Fibroblast of skin of abdomen (primary cell): ENCODE measurements at regions not wholly inside any gene's neighbourhood (a gene's known extent, or its start where the extent isn't known, plus 50 kb on each side); places are given as distances from the start of the nearest gene placed in this dataset.

Experiments used
- DNase-seq: peaks from one replicate; pipeline ENCODE4 v3.0.0-alpha.2; 2013

- DNase-seq, result no peak
Observed at GRCh38 chr2:64196963-64197362, 52.7 kb upstream of the PELI1 start.

DNA sequence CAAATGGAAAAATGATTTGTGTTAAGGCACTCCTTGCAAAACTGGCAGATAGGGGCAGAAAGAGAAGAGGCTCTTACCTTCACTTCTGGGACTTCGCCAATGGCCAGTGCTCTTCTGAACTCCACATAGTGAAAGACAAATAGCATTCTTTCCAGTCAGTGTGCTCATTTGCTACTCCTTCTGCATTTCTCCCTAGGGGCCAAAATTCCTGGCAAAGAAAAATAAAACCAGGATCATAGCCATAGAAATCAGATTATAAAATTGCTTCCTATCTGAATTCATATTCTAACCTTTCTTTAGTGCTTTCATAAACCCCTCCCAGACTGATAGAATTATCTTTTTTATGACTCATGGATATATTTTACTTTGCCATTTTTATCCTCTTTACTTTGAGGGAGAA, 56.9 kb upstream of the PELI1 start:
- DNase-seq, result peak; percentile 44

DNA sequence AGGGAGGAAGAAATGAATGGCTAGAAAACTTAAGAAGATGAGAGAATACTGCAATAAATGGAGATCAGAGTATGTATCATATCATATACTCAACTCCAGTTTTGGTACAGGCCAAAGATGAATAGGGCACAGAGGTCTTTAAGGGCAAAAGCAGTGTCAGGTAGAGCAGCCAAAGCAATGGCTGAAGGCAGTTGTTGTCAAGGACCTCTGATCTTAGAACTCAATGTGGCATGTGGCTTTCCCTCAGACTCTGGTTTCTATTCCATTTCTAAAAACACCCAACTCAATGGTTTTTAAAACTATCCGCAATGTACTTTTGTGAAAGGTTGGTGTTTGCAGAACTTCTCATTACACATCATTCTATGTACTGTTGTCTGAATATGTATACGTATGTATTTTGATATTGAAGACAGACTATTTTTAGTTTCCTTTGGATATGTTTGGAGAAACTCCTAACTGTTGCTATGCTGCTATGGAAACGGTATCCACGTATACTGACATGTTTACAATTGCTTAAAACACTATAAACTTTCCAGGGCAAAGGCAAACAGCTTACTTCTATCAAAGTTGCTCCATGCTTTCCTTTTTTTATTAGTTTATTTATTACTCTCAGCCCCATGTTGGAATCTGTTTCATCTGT, 58.1 kb upstream of the PELI1 start:
- DNase-seq, result no peak

DNA sequence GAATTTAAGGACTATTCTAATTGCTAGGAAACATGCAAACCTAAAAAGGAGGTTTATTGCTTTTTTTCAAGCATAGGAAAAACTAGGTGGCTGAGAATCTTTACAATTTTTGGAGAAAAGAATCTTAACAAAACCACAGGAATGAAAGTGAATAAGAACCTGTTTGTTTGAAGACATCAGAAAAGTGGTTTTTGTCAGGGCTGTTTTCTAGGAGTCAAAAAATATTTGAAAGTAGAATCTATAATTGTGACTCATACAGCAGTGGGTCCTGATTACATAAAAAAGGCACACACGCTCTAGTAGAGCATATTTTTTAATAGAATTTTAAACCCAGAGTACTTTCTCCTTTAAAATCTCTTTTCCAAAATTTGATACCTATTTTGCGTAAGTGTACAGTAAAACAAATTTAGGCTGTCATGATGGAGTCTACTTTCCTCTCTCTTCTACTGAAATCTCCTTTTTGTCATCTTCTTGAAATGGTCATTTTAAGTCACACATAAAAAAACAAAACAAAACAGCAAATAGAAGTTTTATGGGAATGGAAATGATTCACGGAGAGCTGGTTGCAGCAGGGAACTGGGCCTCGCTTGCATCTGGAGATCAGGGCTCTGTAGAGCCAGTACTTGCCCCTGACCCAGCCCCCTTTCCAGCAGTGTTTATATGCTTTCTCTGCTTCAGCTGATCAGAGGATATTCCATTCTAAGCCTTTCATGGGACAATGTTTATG, 59.1 kb upstream of the PELI1 start:
- peak; percentile 64 for DNase-seq

GRCh38 chr2:64203858-64204632, 59.8 kb upstream of the PELI1 start:
- peak; percentile 61 for DNase-seq

GRCh38 chr2:64204703-64205102, 60.5 kb upstream of the PELI1 start:
- DNase-seq, result no peak

- DNase-seq, result no peak
Observed at GRCh38 chr2:64205415-64205814, 61.2 kb upstream of the PELI1 start.

GRCh38 chr2:64207573-64207972, 63.4 kb upstream of the PELI1 start:
- no peak for DNase-seq

- no peak for DNase-seq
Observed at GRCh38 chr2:64210816-64211215, 66.6 kb upstream of the PELI1 start.

DNA sequence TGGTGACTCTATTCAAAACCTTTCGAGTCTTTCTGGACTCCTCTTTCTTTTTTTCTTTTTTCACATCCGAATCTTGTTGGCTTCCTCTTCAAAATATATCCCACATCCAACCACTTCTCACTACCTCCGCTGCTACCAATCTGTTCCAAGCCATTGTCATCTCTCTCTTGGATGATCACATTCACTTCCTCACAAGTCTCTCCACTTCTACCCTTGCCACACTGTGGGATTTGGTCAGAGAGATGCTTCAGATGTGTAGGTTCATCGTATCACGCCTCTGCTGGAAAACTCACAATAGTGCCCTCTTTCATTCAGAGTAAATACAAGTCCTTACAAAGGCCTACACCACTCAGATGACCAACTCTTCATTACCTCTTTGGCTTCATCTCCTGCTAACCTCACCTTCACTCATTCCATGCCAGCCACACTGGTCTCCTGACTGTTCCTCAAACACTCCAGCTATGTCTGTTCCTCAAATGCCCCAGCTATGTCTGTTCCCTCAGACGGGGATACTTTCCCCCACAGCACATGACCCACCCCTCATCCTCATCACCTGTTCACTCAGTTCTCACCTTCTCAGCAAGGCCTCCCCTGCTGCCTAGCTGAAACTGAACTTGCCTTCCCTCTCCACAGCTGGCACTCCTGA, 67.2 kb upstream of the PELI1 start:
- DNase-seq, result no peak

GRCh38 chr2:64212346-64212745, 68.1 kb upstream of the PELI1 start:
- DNase-seq, result peak; percentile 69

GRCh38 chr2:64212801-64213321, 68.6 kb upstream of the PELI1 start:
- DNase-seq, result peak; percentile 44

DNA sequence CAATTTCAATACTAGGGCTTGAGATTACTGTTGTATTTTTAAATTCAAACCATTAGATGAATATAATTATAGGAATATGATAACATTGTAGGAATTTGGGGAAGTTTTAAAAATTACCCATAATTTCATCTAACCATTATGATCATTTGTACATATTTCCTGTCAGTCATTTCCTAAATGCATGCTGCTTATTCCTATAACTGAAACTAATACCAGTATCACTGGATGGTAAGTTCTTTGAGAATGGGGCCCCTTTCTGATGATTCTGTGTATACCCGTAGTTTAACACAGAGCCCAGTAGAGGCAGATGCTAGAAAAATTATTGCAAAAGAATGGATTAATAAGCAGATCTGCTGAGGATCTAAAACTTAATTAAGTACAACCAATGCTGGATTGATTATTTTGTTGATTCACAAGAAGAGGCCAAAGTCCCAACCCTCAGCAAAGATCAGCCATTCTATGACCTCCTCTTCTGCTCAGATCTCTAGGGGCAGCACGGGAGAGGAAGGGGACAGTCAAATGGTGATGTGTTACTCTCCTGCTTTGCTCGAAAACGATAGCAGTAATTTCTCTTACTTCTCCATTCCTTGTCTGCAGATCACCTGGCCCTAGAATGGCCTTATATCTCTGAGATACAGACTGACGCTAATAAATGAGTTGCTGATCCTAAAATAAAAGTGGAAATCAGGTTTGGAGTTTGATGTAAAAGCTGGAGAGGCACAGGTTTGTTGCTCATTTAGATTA, 69.5 kb upstream of the PELI1 start:
- no peak for DNase-seq

GRCh38 chr2:64214281-64215115, 70.3 kb upstream of the PELI1 start:
- DNase-seq, result no peak

DNA sequence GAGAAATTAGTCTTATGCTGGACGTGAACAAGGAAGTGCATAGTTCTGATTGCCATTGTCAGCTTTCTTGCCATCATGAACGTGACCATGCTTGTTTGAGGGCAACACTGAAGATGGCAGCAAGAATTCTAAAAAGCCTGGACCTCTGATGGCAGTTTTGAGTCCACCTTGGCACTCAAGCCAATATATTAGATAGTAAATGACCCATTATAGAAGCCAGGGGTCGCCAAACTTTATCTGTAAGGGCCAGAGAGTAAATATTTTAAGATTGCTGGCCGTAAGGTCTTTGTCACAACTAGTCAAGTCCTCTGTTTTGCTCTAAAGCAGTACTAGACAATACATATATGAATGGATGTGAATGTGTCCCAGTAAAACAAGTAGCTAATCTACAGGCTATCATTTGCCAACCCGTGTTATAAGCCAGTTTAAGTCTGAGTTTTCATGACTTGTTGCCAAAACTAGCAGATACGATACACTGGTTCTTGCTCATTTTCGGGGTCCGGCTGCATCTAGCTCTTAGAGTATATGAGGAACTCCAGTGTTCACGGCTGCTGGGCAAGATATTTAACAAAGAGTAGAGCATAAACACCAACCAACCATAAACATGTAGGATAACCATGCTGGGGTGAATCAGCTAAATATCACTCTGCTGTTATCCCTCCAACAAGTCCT, 73.1 kb upstream of the PELI1 start:
- no peak for DNase-seq

GRCh38 chr2:64218137-64218802, 74.0 kb upstream of the PELI1 start:
- DNase-seq, result no peak

DNA sequence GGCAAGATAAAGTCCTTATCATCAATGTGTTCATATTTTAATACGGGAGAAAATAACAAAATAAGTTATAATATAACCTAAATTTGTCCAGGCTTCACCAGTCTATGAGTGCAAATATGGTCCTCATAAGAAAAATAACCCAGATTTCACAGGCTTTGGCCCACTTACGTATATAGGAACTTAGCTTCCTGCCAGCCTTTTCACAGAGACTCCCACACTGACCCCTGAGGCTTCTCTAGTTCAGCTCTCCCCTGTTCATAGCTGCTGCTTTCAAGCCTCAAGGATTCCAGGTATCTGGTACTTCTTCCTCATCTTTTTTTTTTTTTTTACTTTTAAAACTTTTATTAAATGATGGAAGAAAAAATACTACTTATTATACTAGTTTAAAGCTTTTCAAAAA, 74.9 kb upstream of the PELI1 start:
- DNase-seq, result no peak

GRCh38 chr2:64220265-64220664, 76.0 kb upstream of the PELI1 start:
- no peak for DNase-seq

- no peak for DNase-seq
Observed at GRCh38 chr2:64220894-64221617, 76.8 kb upstream of the PELI1 start.
